CD1c-positive myeloid dendritic cell (primary cell): ENCODE measurements at regions not wholly inside any gene's neighbourhood (a gene's known extent, or its start where the extent isn't known, plus 50 kb on each side); places are given as distances from the start of the nearest gene placed in this dataset.

Experiments used
- DNase-seq: peaks from one replicate; pipeline ENCODE4 v3.0.0-alpha.2; 2016; ENCODE audit errors: extremely low spot score

- no peak for DNase-seq
These were observed 53.1 kb upstream of the BBS5 start for GRCh38 chr2:169426069-169426663.

- DNase-seq, result no peak
These were observed 57.2 kb upstream of the BBS5 start for GRCh38 chr2:169422120-169422519.

GRCh38 chr2:169415233-169415748 lies 53.0 kb upstream of the LRP2 start:
- peak; percentile 5 for DNase-seq
